Uterus (tissue), 3 donors: ENCODE measurements at regions not wholly inside any gene's neighbourhood (a gene's known extent, or its start where the extent isn't known, plus 50 kb on each side); places are given as distances from the start of the nearest gene placed in this dataset.

ENCODE experiments used
- DNase-seq, 2 donors: peaks; one replicate each; pipeline ENCODE4 v3.0.0-alpha.2; 2019 to 2020
- H3K27ac ChIP-seq, 2 donors: fragments of 200-600 bp; sonication (generic); 1 replicate in 1 of 2; 2 replicates in 1 of 2; pipeline ENCODE4 v1.5.1; 2016 to 2018
- H3K27me3 ChIP-seq, 2 donors: fragments of 200-600 bp; sonication (generic); one replicate each; pipeline ENCODE4 v1.5.1; 2018 to 2019; ENCODE audit warnings: control low read depth in 1 of 2
- H3K36me3 ChIP-seq, 2 donors: fragments of 200-600 bp; sonication (generic); one replicate each; pipeline ENCODE4 v1.5.1; 2019; ENCODE audit warnings: control low read depth in 1 of 2
- H3K4me1 ChIP-seq, 2 donors: fragments of 200-600 bp; sonication (generic); one replicate each; pipeline ENCODE4 v1.5.1; 2018 to 2019; ENCODE audit warnings: control low read depth in 1 of 2
- H3K4me3 ChIP-seq, 2 donors: fragments of 200-600 bp; sonication (generic); 1 replicate in 1 of 2; 2 replicates in 1 of 2; pipeline ENCODE4 v1.5.1; 2018 to 2019; ENCODE audit warnings: mild to moderate bottlenecking in 1 of 2
- H3K9me3 ChIP-seq, 2 donors: fragments of 200-600 bp; sonication (generic); one replicate each; pipeline ENCODE4 v1.5.1; 2019; ENCODE audit warnings: control low read depth in 1 of 2
- CTCF ChIP-seq, 4 experiments: fragments of 200-600 bp in 2 of 4; fragments of 450-650 bp in 2 of 4; sonication (generic) in 2 of 4; IDR thresholded peaks; one replicate each; pipeline ENCODE4 v1.5.1; 2016 to 2019; ENCODE audit warnings: antibody characterized with exemption in 4 of 4, mild to moderate bottlenecking in 2 of 4, moderate library complexity in 1 of 4
- POLR2A ChIP-seq, 2 donors: fragments of 450-650 bp; IDR thresholded peaks; one replicate each; pipeline ENCODE4 v1.6.1; 2016; ENCODE audit warnings: antibody characterized with exemption in 2 of 2, mild to moderate bottlenecking in 1 of 2, moderate library complexity in 1 of 2
- intact Hi-C: fragments of 100-400 bp; cut with DNase I; formaldehyde crosslinking; loops from one replicate; pipeline ENCODE4 v1.15.1; 2023; ENCODE audit warnings: low total_unique reads
- donor health status: DM: yes; HTN: yes; CAD: no.

GRCh38 chr2:113809076-113809736 lies 52.8 kb upstream of the SLC35F5 start:
- Histone ChIP-seq H3K27me3 (no peaks in the 10 kb centered on the region), H3K27ac (no peak overlapping the region), H3K9me3 (no peaks in the 10 kb centered on the region), H3K36me3 (no peaks in the 10 kb centered on the region), H3K4me3 (no peak overlapping the region), H3K4me1 (no peaks in the 10 kb centered on the region)
- intact Hi-C loops = no loop called here
- TF ChIP-seq POLR2A (IDR thresholded peaks at IDR 0.05) (no peak), CTCF (IDR thresholded peaks at IDR 0.05) (no peak)
- no peak for DNase-seq

- Histone ChIP-seq H3K4me3 (no peak overlapping the region), H3K27ac (no peak overlapping the region), H3K4me1 (no peaks in the 10 kb centered on the region), H3K36me3 (no peaks in the 10 kb centered on the region), H3K9me3 (no peaks in the 10 kb centered on the region), H3K27me3 (no peaks in the 10 kb centered on the region)
- intact Hi-C loops = no loop called here
- TF ChIP-seq POLR2A (IDR thresholded peaks at IDR 0.05) (no peak), CTCF (IDR thresholded peaks at IDR 0.05) (no peak)
- DNase-seq = no peak
These were observed 51.3 kb upstream of the SLC35F5 start for GRCh38 chr2:113807721-113808120.

GRCh38 chr2:113806217-113806913 lies 49.9 kb upstream of the SLC35F5 start:
- TF ChIP-seq POLR2A (IDR thresholded peaks at IDR 0.05) (no peak), CTCF (IDR thresholded peaks at IDR 0.05) (no peak)
- no peaks in the 10 kb centered on the region for H3K4me1 ChIP-seq
- intact Hi-C loops = no loop called here
- DNase-seq = no peak
- H3K27me3 ChIP-seq = no peaks in the 10 kb centered on the region
- H3K36me3 ChIP-seq = no peaks in the 10 kb centered on the region
- no peak overlapping the region for H3K27ac ChIP-seq
- no peak overlapping the region for H3K4me3 ChIP-seq
- no peaks in the 10 kb centered on the region for H3K9me3 ChIP-seq
